K562 (cell line): ENCODE measurements at regions not wholly inside any gene's neighbourhood (a gene's known extent, or its start where the extent isn't known, plus 50 kb on each side); places are given as distances from the start of the nearest gene placed in this dataset.

Experiments
- ATAC-seq: fragments of 200-7000 bp; cut with Tn5 transposase; 3 replicates; pipeline ENCODE4 v1.9.1; 2020; ENCODE audit warnings: moderate library complexity
- BruUV-seq: library from RNA; stranded (reverse); fragments of 400-500 nt; replicated peaks from 2 replicates; lab custom pipeline; 2021; lab: Mats Ljungman, UMichigan
- CTCF ChIA-PET: fragments of 300-600 bp; formaldehyde crosslinking; extraction: SDS; loops from one replicate; lab custom pipeline; 2021; ENCODE audit warnings: low intra/inter-chr PET ratio; lab: Yijun Ruan, JAX
- POLR2A ChIA-PET: fragments of 300-600, 350-650 bp; sonication (Branson Sonifier 250); formaldehyde crosslinking; extraction: SDS; loops from one replicate; lab custom pipeline; 2021; ENCODE audit warnings: antibody characterized with exemption, inconsistent platforms; lab: Yijun Ruan, JAX
- DNase-seq, 4 experiments: peaks; one replicate each; pipeline versions ENCODE4 v3.0.0 to v3.0.0-alpha.2; 2011 to 2018; ENCODE audit warnings: low spot score in 3 of 4, mixed read lengths in 3 of 4; ENCODE audit errors: extremely low read depth in 1 of 4
- FAIRE-seq: peaks from 2 replicates; lab custom pipeline; 2011; peaks lifted over from hg19 to GRCh38; lab: Jason Lieb, UNC
- H2AFZ ChIP-seq: 2 replicates; pipeline ENCODE4 v1.6.0; 2011; ENCODE audit warnings: low read depth, low read length, control low read depth, inconsistent platforms
- H3K27ac ChIP-seq: fragments of 200-600 bp; 3 replicates; pipeline ENCODE4 v1.8.0; 2011; ENCODE audit warnings: low read depth, mild to moderate bottlenecking, control low read depth, inconsistent platforms, low read length, moderate library complexity, mixed read lengths; ENCODE audit errors: extremely low read depth
- H3K27me3 ChIP-seq, 2 experiments: fragments of 300-600 bp in 1 of 2; 2 replicates in 1 of 2; 3 replicates in 1 of 2; pipeline versions ENCODE4 v1.6.0 to v1.8.0; 2011; ENCODE audit warnings: inconsistent platforms in 2 of 2, low read length in 2 of 2, mild to moderate bottlenecking in 1 of 2, mixed read lengths in 1 of 2, moderate library complexity in 1 of 2; ENCODE audit not compliant: control insufficient read depth in 2 of 2, insufficient read depth in 2 of 2
- H3K36me3 ChIP-seq: fragments of 300-600 bp; 3 replicates; pipeline ENCODE4 v1.8.0; 2011; ENCODE audit warnings: mild to moderate bottlenecking, low read length, inconsistent platforms; ENCODE audit not compliant: control insufficient read depth, insufficient read depth
- H3K4me1 ChIP-seq, 2 experiments: fragments of 200-600 bp in 1 of 2; replicated peaks in 1 of 2; 2 replicates in 1 of 2; 3 replicates in 1 of 2; pipeline versions ENCODE4 v1.5.1 to v1.8.0; 2011; ENCODE audit warnings: inconsistent platforms in 2 of 2, low read length in 2 of 2, mild to moderate bottlenecking in 1 of 2, mixed read lengths in 1 of 2, moderate library complexity in 1 of 2; ENCODE audit not compliant: control insufficient read depth in 2 of 2, insufficient read depth in 2 of 2
- H3K4me2 ChIP-seq: 2 replicates; pipeline ENCODE4 v1.6.1; 2011; ENCODE audit warnings: low read length, control low read depth, inconsistent platforms, mixed read lengths; ENCODE audit not compliant: insufficient read depth
- H3K4me3 ChIP-seq: fragments of 200-600 bp; sonication (generic), shearing (Covaris generic); 2 replicates; pipeline ENCODE4 v1.5.1; 2016; ENCODE audit warnings: control low read depth, inconsistent platforms
- H3K79me2 ChIP-seq: fragments of 200-600 bp; 3 replicates; pipeline ENCODE4 v1.8.0; 2011; ENCODE audit warnings: low read length, inconsistent platforms; ENCODE audit not compliant: control insufficient read depth, insufficient read depth
- H3K9ac ChIP-seq, 2 experiments: 2 replicates each; pipeline versions ENCODE4 v1.6.0 to v1.6.1; 2011; ENCODE audit warnings: low read depth in 2 of 2, low read length in 2 of 2, control low read depth in 1 of 2, inconsistent platforms in 1 of 2, mild to moderate bottlenecking in 1 of 2, mixed read lengths in 1 of 2; ENCODE audit not compliant: insufficient read depth in 1 of 2
- H3K9me1 ChIP-seq: one replicate; pipeline ENCODE4 v1.6.0; 2011; ENCODE audit warnings: inconsistent platforms, mild to moderate bottlenecking, low read length, moderate library complexity; ENCODE audit not compliant: control insufficient read depth, insufficient read depth
- H3K9me3 ChIP-seq: replicated peaks from 2 replicates; pipeline ENCODE4 v1.5.1; 2011; ENCODE audit warnings: low read depth, low read length, inconsistent platforms; ENCODE audit not compliant: control insufficient read depth, insufficient read depth
- H4K20me1 ChIP-seq: replicated peaks from 2 replicates; pipeline ENCODE4 v1.6.1; 2011; ENCODE audit warnings: low read length, inconsistent platforms, mixed read lengths; ENCODE audit not compliant: control insufficient read depth, insufficient read depth
- NKRF ChIP-seq: fragments of 450-650 bp; IDR thresholded peaks from 2 replicates; pipeline ENCODE4 v1.6.1; 2016; ENCODE audit warnings: borderline replicate concordance
- ZNF407 ChIP-seq: fragments of 450-650 bp; IDR thresholded peaks from 2 replicates; pipeline ENCODE4 v1.6.1; 2016; ENCODE audit warnings: low read depth
- WGBS: fragments of 100-300 bp; shearing (Covaris generic); methylation state at CpG from one replicate; pipeline ENCODE4 v1.1.6; 2016; ENCODE audit warnings: low coverage, mixed read lengths; ENCODE audit not compliant: insufficient coverage; ENCODE audit errors: missing lambda C conversion rate; 5-methylcytosine and 5-hydroxymethylcytosine counted together
- in situ Hi-C: fragments of 300-500 bp; cut with MboI; formaldehyde crosslinking; loops from 4 replicates; pipeline ENCODE4 v1.15.0; 2018; ENCODE audit warnings: inconsistent platforms, mixed read lengths
- intact Hi-C: fragments of 100-400 bp; cut with micrococcal nuclease; formaldehyde crosslinking; loops from 2 replicates; pipeline ENCODE4 v1.14.2; 2022

- Histone ChIP-seq H2AFZ (no peak overlapping the region), H3K27ac (no peak overlapping the region), H3K27me3 (no peaks in the 10 kb centered on the region), H3K4me1 (no peaks in the 10 kb centered on the region), H4K20me1 (no peaks in the 10 kb centered on the region), H3K9me1 (no peaks in the 10 kb centered on the region), H3K9ac (no peak overlapping the region), H3K79me2 (no peaks in the 10 kb centered on the region), H3K36me3 (no peaks in the 10 kb centered on the region), H3K4me3 (no peak overlapping the region), H3K9me3 (no peaks in the 10 kb centered on the region), H3K4me2 (no peak overlapping the region)
- POLR2A ChIA-PET = no interaction called here
- ATAC-seq = no peak
- FAIRE-seq = no peak
- intact Hi-C loops = no loop called here
- in situ Hi-C loops = no loop called here
- CTCF ChIA-PET = no interaction called here
- no TSS peak for BruUV-seq
- TF ChIP-seq ZNF407 (no peak), NKRF (no peak)
- DNase-seq = no peak
- WGBS = 0% methylated on average over 1 of the region's 1 CpG
Observed at GRCh38 chr11:26017322-26017860, 314.5 kb upstream of the ANO3 start.
